ENCODE measurements at regions not wholly inside any gene's neighbourhood (a gene's known extent, or its start where the extent isn't known, plus 50 kb on each side); places are given as distances from the start of the nearest gene placed in this dataset.
"Not testable (repeated sequence)": the region's sequence is repeated elsewhere in the genome, so short reads cannot be mapped to it uniquely, and the experiment has no call there.

DNA sequence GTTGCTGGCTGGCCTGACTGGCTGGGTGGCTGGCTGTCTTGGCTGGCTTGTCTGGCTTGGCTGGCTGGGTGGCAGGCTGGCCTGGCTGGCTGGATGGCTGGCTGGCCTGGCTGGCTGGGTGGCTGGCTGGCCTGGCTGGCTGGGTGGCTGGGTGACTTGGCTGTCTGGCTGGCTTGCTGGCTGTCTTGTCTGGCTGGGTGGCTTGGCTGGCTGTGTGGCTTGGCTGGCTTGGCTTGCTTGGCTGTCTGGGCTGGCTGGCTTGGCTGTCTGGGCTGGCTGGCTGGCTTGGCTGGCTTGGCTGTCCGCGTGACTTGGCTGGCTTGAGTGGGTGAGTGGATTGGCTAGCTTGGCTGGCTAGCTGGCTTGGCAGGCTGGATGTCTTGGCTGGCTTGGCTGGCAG is 2835.6 kb downstream of the RPIA start:
- TF ChIP-seq, protein P1, sequence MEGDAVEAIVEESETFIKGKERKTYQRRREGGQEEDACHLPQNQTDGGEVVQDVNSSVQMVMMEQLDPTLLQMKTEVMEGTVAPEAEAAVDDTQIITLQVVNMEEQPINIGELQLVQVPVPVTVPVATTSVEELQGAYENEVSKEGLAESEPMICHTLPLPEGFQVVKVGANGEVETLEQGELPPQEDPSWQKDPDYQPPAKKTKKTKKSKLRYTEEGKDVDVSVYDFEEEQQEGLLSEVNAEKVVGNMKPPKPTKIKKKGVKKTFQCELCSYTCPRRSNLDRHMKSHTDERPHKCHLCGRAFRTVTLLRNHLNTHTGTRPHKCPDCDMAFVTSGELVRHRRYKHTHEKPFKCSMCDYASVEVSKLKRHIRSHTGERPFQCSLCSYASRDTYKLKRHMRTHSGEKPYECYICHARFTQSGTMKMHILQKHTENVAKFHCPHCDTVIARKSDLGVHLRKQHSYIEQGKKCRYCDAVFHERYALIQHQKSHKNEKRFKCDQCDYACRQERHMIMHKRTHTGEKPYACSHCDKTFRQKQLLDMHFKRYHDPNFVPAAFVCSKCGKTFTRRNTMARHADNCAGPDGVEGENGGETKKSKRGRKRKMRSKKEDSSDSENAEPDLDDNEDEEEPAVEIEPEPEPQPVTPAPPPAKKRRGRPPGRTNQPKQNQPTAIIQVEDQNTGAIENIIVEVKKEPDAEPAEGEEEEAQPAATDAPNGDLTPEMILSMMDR (IDR thresholded peaks at IDR 0.05) = not testable (repeated sequence)
- TF ChIP-seq POLR2AphosphoS5 (IDR thresholded peaks at IDR 0.05) = not testable (repeated sequence)

Measured in esophagus muscularis mucosa (tissue), 3 donors.